Stimulated activated effector memory CD8-positive, alpha-beta T cell treated with anti-CD3 and anti-CD28 coated beads, Interleukin-12 subunit alpha, Interleukin-12 subunit beta, amount 100 ng/mL, for 72 hours (primary cell): ENCODE measurements at regions not wholly inside any gene's neighbourhood (a gene's known extent, or its start where the extent isn't known, plus 50 kb on each side); places are given as distances from the start of the nearest gene placed in this dataset.
"Not testable (repeated sequence)": the region's sequence is repeated elsewhere in the genome, so short reads cannot be mapped to it uniquely, and the experiment has no call there.

ENCODE experiments used
- ATAC-seq: fragments of 150-1000 bp; cut with Tn5 transposase; 2 replicates; pipeline ENCODE4 v1.10.0; 2021
- DNase-seq, 2 donors: peaks; one replicate each; pipeline ENCODE4 v3.0.0; 2021 to 2022; ENCODE audit warnings: low spot score in 2 of 2
- H3K27ac Mint-ChIP-seq: one replicate; pipeline ENCODE4 v1.8.0; 2022; ENCODE audit warnings: mild to moderate bottlenecking, mixed read lengths
- H3K36me3 Mint-ChIP-seq: one replicate; pipeline ENCODE4 v1.8.0; 2022; ENCODE audit warnings: mild to moderate bottlenecking, mixed read lengths
- H3K4me1 Mint-ChIP-seq: one replicate; pipeline ENCODE4 v1.8.0; 2022; ENCODE audit warnings: mixed read lengths
- H3K4me3 Mint-ChIP-seq: one replicate; pipeline ENCODE4 v1.8.0; 2022; ENCODE audit warnings: mild to moderate bottlenecking, mixed read lengths
- H3K9me3 Mint-ChIP-seq: one replicate; pipeline ENCODE4 v1.8.0; 2022; ENCODE audit warnings: mixed read lengths

- not testable (repeated sequence) for H3K36me3 Mint-ChIP-seq, H3K9me3 Mint-ChIP-seq, H3K4me3 Mint-ChIP-seq, ATAC-seq, DNase-seq, H3K4me1 Mint-ChIP-seq, H3K27ac Mint-ChIP-seq
Measured at GRCh38 chr11:130566360-130566759, 117.9 kb downstream of the ADAMTS15 start.

- no peaks in the 10 kb centered on the region for H3K4me1 Mint-ChIP-seq
- no peak for DNase-seq
- H3K36me3 Mint-ChIP-seq = no peaks in the 10 kb centered on the region
- no peak for ATAC-seq
- H3K4me3 Mint-ChIP-seq = no peak overlapping the region
- H3K27ac Mint-ChIP-seq = no peak overlapping the region
- no peaks in the 10 kb centered on the region for H3K9me3 Mint-ChIP-seq
Measured at GRCh38 chr11:130571519-130571918, 123.1 kb downstream of the ADAMTS15 start.

GRCh38 chr11:130571947-130572584 lies 123.6 kb downstream of the ADAMTS15 start:
- ATAC-seq = no peak
- no peaks in the 10 kb centered on the region for H3K36me3 Mint-ChIP-seq
- no peak for DNase-seq
- H3K9me3 Mint-ChIP-seq = no peaks in the 10 kb centered on the region
- H3K4me1 Mint-ChIP-seq = no peaks in the 10 kb centered on the region
- H3K27ac Mint-ChIP-seq = no peak overlapping the region
- H3K4me3 Mint-ChIP-seq = no peak overlapping the region

GRCh38 chr11:130573767-130574166 lies 125.3 kb downstream of the ADAMTS15 start:
- no peaks in the 10 kb centered on the region for H3K4me1 Mint-ChIP-seq

GRCh38 chr11:130574740-130575139 lies 126.3 kb downstream of the ADAMTS15 start:
- no peak for ATAC-seq

More at GRCh38 chr11:130573767-130574166, 125.3 kb downstream of the ADAMTS15 start:
- no peaks in the 10 kb centered on the region for H3K9me3 Mint-ChIP-seq
- DNase-seq = no peak
- no peak for ATAC-seq
- H3K36me3 Mint-ChIP-seq = no peaks in the 10 kb centered on the region
- no peak overlapping the region for H3K27ac Mint-ChIP-seq
- no peak overlapping the region for H3K4me3 Mint-ChIP-seq

GRCh38 chr11:130576146-130576545 lies 127.7 kb downstream of the ADAMTS15 start:
- ATAC-seq = no peak

More at GRCh38 chr11:130574740-130575139, 126.3 kb downstream of the ADAMTS15 start:
- no peak overlapping the region for H3K4me3 Mint-ChIP-seq
- no peaks in the 10 kb centered on the region for H3K36me3 Mint-ChIP-seq
- DNase-seq = no peak
- no peaks in the 10 kb centered on the region for H3K9me3 Mint-ChIP-seq
- no peaks in the 10 kb centered on the region for H3K4me1 Mint-ChIP-seq
- H3K27ac Mint-ChIP-seq = no peak overlapping the region

GRCh38 chr11:130578738-130579368 lies 130.4 kb downstream of the ADAMTS15 start:
- no peaks in the 10 kb centered on the region for H3K4me1 Mint-ChIP-seq
- DNase-seq (no peak), ATAC-seq (no peak)
- no peak overlapping the region for H3K4me3 Mint-ChIP-seq
- no peaks in the 10 kb centered on the region for H3K9me3 Mint-ChIP-seq
- H3K27ac Mint-ChIP-seq = no peak overlapping the region
- no peaks in the 10 kb centered on the region for H3K36me3 Mint-ChIP-seq

More at GRCh38 chr11:130576146-130576545, 127.7 kb downstream of the ADAMTS15 start:
- H3K36me3 Mint-ChIP-seq = no peaks in the 10 kb centered on the region
- no peak overlapping the region for H3K4me3 Mint-ChIP-seq
- H3K9me3 Mint-ChIP-seq = no peaks in the 10 kb centered on the region
- H3K27ac Mint-ChIP-seq = no peak overlapping the region
- H3K4me1 Mint-ChIP-seq = no peaks in the 10 kb centered on the region
- DNase-seq = no peak

- Mint-ChIP-seq H3K4me3 (no peak overlapping the region), H3K4me1 (no peaks in the 10 kb centered on the region), H3K27ac (no peak overlapping the region), H3K36me3 (no peaks in the 10 kb centered on the region), H3K9me3 (no peaks in the 10 kb centered on the region)
- DNase-seq = no peak
- no peak for ATAC-seq
Measured at GRCh38 chr11:130580372-130580771, 131.9 kb downstream of the ADAMTS15 start.

- no peaks in the 10 kb centered on the region for H3K4me1 Mint-ChIP-seq
Measured at GRCh38 chr11:130580891-130581492, 132.5 kb downstream of the ADAMTS15 start.

GRCh38 chr11:130581646-130582045 lies 133.2 kb downstream of the ADAMTS15 start:
- DNase-seq (no peak), ATAC-seq (no peak)
- Mint-ChIP-seq H3K36me3 (no peaks in the 10 kb centered on the region), H3K4me1 (no peaks in the 10 kb centered on the region), H3K4me3 (no peak overlapping the region), H3K9me3 (no peaks in the 10 kb centered on the region), H3K27ac (no peak overlapping the region)

More at GRCh38 chr11:130580891-130581492, 132.5 kb downstream of the ADAMTS15 start:
- DNase-seq = no peak
- ATAC-seq = no peak
- Mint-ChIP-seq H3K4me3 (no peak overlapping the region), H3K9me3 (no peaks in the 10 kb centered on the region), H3K36me3 (no peaks in the 10 kb centered on the region), H3K27ac (no peak overlapping the region)

GRCh38 chr11:130582176-130582575 lies 133.7 kb downstream of the ADAMTS15 start:
- no peak for ATAC-seq
- Mint-ChIP-seq H3K27ac (no peak overlapping the region), H3K4me3 (no peak overlapping the region), H3K9me3 (no peaks in the 10 kb centered on the region), H3K36me3 (no peaks in the 10 kb centered on the region), H3K4me1 (no peaks in the 10 kb centered on the region)
- no peak for DNase-seq

- Mint-ChIP-seq H3K36me3 (no peaks in the 10 kb centered on the region), H3K4me1 (no peaks in the 10 kb centered on the region), H3K9me3 (no peaks in the 10 kb centered on the region), H3K27ac (no peak overlapping the region), H3K4me3 (no peak overlapping the region)
- no peak for DNase-seq
- ATAC-seq = no peak
Measured at GRCh38 chr11:130582981-130583380, 134.5 kb downstream of the ADAMTS15 start.

GRCh38 chr11:130583801-130584211 lies 135.4 kb downstream of the ADAMTS15 start:
- no peaks in the 10 kb centered on the region for H3K4me1 Mint-ChIP-seq
- H3K4me3 Mint-ChIP-seq = no peak overlapping the region
- no peak for ATAC-seq
- H3K27ac Mint-ChIP-seq = no peak overlapping the region
- no peak for DNase-seq
- H3K9me3 Mint-ChIP-seq = no peaks in the 10 kb centered on the region
- no peaks in the 10 kb centered on the region for H3K36me3 Mint-ChIP-seq

GRCh38 chr11:130585545-130585944 lies 137.1 kb downstream of the ADAMTS15 start:
- Mint-ChIP-seq H3K9me3 (no peaks in the 10 kb centered on the region), H3K4me3 (no peak overlapping the region), H3K36me3 (no peaks in the 10 kb centered on the region), H3K27ac (no peak overlapping the region), H3K4me1 (no peaks in the 10 kb centered on the region)
- DNase-seq = no peak
- ATAC-seq = no peak

- no peak overlapping the region for H3K27ac Mint-ChIP-seq
- DNase-seq = no peak
- H3K9me3 Mint-ChIP-seq = no peaks in the 10 kb centered on the region
- H3K4me3 Mint-ChIP-seq = no peak overlapping the region
- no peaks in the 10 kb centered on the region for H3K4me1 Mint-ChIP-seq
- ATAC-seq = no peak
- no peaks in the 10 kb centered on the region for H3K36me3 Mint-ChIP-seq
Measured at GRCh38 chr11:130587658-130588057, 139.2 kb downstream of the ADAMTS15 start.

GRCh38 chr11:130588471-130588870 lies 140.0 kb downstream of the ADAMTS15 start:
- no peak overlapping the region for H3K4me3 Mint-ChIP-seq
- ATAC-seq (no peak), DNase-seq (no peak)
- H3K9me3 Mint-ChIP-seq = no peaks in the 10 kb centered on the region
- H3K4me1 Mint-ChIP-seq = no peaks in the 10 kb centered on the region
- no peak overlapping the region for H3K27ac Mint-ChIP-seq
- no peaks in the 10 kb centered on the region for H3K36me3 Mint-ChIP-seq
